Mucosa of descending colon (tissue), 3 donors: ENCODE measurements at regions not wholly inside any gene's neighbourhood (a gene's known extent, or its start where the extent isn't known, plus 50 kb on each side); places are given as distances from the start of the nearest gene placed in this dataset.

Experiments used
- ATAC-seq: fragments of 200-7000 bp; cut with Tn5 transposase; one replicate; pipeline ENCODE4 v1.9.1; 2020; ENCODE audit warnings: mild to moderate bottlenecking, moderate library complexity
- DNase-seq, 3 donors: peaks; one replicate each; pipeline ENCODE4 v3.0.0-alpha.2; 2020
- H3K36me3 ChIP-seq: fragments of 200-600 bp; one replicate; pipeline ENCODE4 v1.8.0; 2021; ENCODE audit warnings: low read depth, mild to moderate bottlenecking
- H3K4me1 ChIP-seq: fragments of 200-600 bp; one replicate; pipeline ENCODE4 v1.8.0; 2021; ENCODE audit warnings: low read depth, mild to moderate bottlenecking
- H3K4me3 ChIP-seq: fragments of 200-600 bp; one replicate; pipeline ENCODE4 v1.8.0; 2021; ENCODE audit warnings: mild to moderate bottlenecking
- H3K9me3 ChIP-seq: fragments of 200-600 bp; one replicate; pipeline ENCODE4 v1.8.0; 2021; ENCODE audit warnings: mild to moderate bottlenecking
- intact Hi-C, 2 donors: fragments of 100-400 bp; cut with DNase I in 1 of 2; cut with micrococcal nuclease in 1 of 2; formaldehyde crosslinking; loops; one replicate each; pipeline versions ENCODE4 v1.11.0 to v1.11.1; 2022; cut with DNase I, micrococcal nuclease
- TF ChIP-seq, protein P1 (sequence below): fragments of 200-600 bp; IDR thresholded peaks from one replicate; pipeline ENCODE4 v1.8.0; 2022; ENCODE audit warnings: antibody characterized with exemption, mild to moderate bottlenecking
- donor health status: DM: no; HTN: no; CAD: no; lungs with moderate emphysema.
- donor health status: DM: no; HTN: no; CAD: no.
- donor health status: DM: no; HTN: yes; CAD: no.

- no peaks in the 10 kb centered on the region for H3K36me3 ChIP-seq
- intact Hi-C loops: no loop called here
- peaks cover 30% of the 10 kb centered on the region for H3K9me3 ChIP-seq
- ATAC-seq: no peak
- no peak for DNase-seq
- no peaks in the 10 kb centered on the region for H3K4me1 ChIP-seq
- TF ChIP-seq, protein P1, sequence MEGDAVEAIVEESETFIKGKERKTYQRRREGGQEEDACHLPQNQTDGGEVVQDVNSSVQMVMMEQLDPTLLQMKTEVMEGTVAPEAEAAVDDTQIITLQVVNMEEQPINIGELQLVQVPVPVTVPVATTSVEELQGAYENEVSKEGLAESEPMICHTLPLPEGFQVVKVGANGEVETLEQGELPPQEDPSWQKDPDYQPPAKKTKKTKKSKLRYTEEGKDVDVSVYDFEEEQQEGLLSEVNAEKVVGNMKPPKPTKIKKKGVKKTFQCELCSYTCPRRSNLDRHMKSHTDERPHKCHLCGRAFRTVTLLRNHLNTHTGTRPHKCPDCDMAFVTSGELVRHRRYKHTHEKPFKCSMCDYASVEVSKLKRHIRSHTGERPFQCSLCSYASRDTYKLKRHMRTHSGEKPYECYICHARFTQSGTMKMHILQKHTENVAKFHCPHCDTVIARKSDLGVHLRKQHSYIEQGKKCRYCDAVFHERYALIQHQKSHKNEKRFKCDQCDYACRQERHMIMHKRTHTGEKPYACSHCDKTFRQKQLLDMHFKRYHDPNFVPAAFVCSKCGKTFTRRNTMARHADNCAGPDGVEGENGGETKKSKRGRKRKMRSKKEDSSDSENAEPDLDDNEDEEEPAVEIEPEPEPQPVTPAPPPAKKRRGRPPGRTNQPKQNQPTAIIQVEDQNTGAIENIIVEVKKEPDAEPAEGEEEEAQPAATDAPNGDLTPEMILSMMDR: no peak
- no peak overlapping the region for H3K4me3 ChIP-seq
These were observed 422.6 kb downstream of the HTR1B start for GRCh38 chr6:77040568-77041195.

GRCh38 chr6:77038807-77039206 lies 424.5 kb downstream of the HTR1B start:
- H3K9me3 ChIP-seq: peaks cover 30% of the 10 kb centered on the region
- no peak for ATAC-seq
- H3K36me3 ChIP-seq: no peaks in the 10 kb centered on the region
- H3K4me3 ChIP-seq: no peak overlapping the region
- no peaks in the 10 kb centered on the region for H3K4me1 ChIP-seq
- no peak for DNase-seq
- intact Hi-C loops: no loop called here
- TF ChIP-seq, protein P1: no peak

GRCh38 chr6:77037439-77037838 lies 425.9 kb downstream of the HTR1B start:
- no peaks in the 10 kb centered on the region for H3K36me3 ChIP-seq
- ATAC-seq: no peak
- peaks cover 30% of the 10 kb centered on the region for H3K9me3 ChIP-seq
- TF ChIP-seq, protein P1: no peak
- no peak overlapping the region for H3K4me3 ChIP-seq
- H3K4me1 ChIP-seq: no peaks in the 10 kb centered on the region
- intact Hi-C loops: no loop called here
- no peak for DNase-seq

GRCh38 chr6:77036400-77036799 lies 426.9 kb downstream of the HTR1B start:
- peaks cover 27% of the 10 kb centered on the region for H3K9me3 ChIP-seq
- TF ChIP-seq, protein P1: no peak
- ATAC-seq: no peak
- no peaks in the 10 kb centered on the region for H3K4me1 ChIP-seq
- no peak overlapping the region for H3K4me3 ChIP-seq
- no peak for DNase-seq
- H3K36me3 ChIP-seq: no peaks in the 10 kb centered on the region
- intact Hi-C loops: no loop called here

DNA sequence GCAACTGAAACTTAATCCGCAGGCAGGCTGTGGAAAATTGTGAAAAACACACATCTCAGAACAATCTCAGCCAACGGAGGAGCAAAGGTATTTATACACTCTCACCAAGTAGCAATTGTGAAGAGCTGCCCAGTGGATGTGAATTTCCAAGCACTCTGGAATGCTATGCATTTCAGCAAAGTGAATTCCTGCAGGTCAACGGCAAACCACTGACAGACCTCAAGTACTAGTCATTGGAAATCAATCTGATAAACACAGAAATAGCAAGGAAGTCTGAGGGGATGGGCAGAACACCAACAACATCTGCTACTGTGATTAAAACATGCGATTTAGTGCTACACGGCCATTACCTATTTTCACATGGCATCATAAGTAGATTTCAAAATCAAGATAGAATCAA lies 429.1 kb downstream of the HTR1B start:
- DNase-seq (no peak), ATAC-seq (no peak)
- H3K4me3 ChIP-seq: no peak overlapping the region
- no peaks in the 10 kb centered on the region for H3K36me3 ChIP-seq
- intact Hi-C loops: no loop called here
- H3K9me3 ChIP-seq: peaks cover 32% of the 10 kb centered on the region
- TF ChIP-seq, protein P1: no peak
- H3K4me1 ChIP-seq: no peaks in the 10 kb centered on the region
